Neural cell (in vitro differentiated cells): ENCODE measurements at regions not wholly inside any gene's neighbourhood (a gene's known extent, or its start where the extent isn't known, plus 50 kb on each side); places are given as distances from the start of the nearest gene placed in this dataset.
"Not testable (repeated sequence)": the region's sequence is repeated elsewhere in the genome, so short reads cannot be mapped to it uniquely, and the experiment has no call there.

ENCODE experiments used
- H2AFZ ChIP-seq: fragments of 200-600, 300-800 bp; sonication (generic), shearing (Covaris generic); 2 replicates; pipeline ENCODE4 v1.6.0; 2014; ENCODE audit warnings: low read depth, mild to moderate bottlenecking, antibody characterized with exemption, low read length, moderate library complexity
- H3F3A ChIP-seq: fragments of 200-600 bp; shearing (Covaris generic); 2 replicates; pipeline ENCODE4 v1.6.1; 2016; ENCODE audit warnings: mild to moderate bottlenecking, moderate library complexity, mixed read lengths, antibody characterized with exemption, low read length; ENCODE audit not compliant: insufficient read depth, poor library complexity, severe bottlenecking
- H3K27ac ChIP-seq: fragments of 200-600, 300-800 bp; sonication (generic), shearing (Covaris generic); 2 replicates; pipeline ENCODE4 v1.5.1; 2014; ENCODE audit warnings: mild to moderate bottlenecking, low read length, moderate library complexity
- H3K27me3 ChIP-seq: fragments of 300-800, 200-600 bp; sonication (generic), shearing (Covaris generic); 2 replicates; pipeline ENCODE4 v1.6.0; 2014; ENCODE audit warnings: mild to moderate bottlenecking, low read depth, low read length, moderate library complexity; ENCODE audit not compliant: insufficient read depth
- H3K36me3 ChIP-seq: fragments of 300-800, 200-600 bp; sonication (generic), shearing (Covaris generic); 2 replicates; pipeline ENCODE4 v1.5.1; 2014; ENCODE audit warnings: mild to moderate bottlenecking, antibody characterized with exemption, low read length, moderate library complexity; ENCODE audit not compliant: insufficient read depth
- H3K4me2 ChIP-seq: fragments of 300-800, 200-600 bp; sonication (generic), shearing (Covaris generic); 2 replicates; pipeline ENCODE4 v1.6.0; 2014; ENCODE audit warnings: mild to moderate bottlenecking, low read length
- H3K4me3 ChIP-seq: fragments of 300-800, 200-600 bp; sonication (generic), shearing (Covaris generic); 2 replicates; pipeline ENCODE4 v1.5.1; 2014; ENCODE audit warnings: mild to moderate bottlenecking, low read length, moderate library complexity
- H3K79me2 ChIP-seq: fragments of 200-600 bp; shearing (Covaris generic); replicated peaks from 2 replicates; pipeline ENCODE4 v1.6.0; 2014; ENCODE audit warnings: mild to moderate bottlenecking, low read length, moderate library complexity; ENCODE audit not compliant: insufficient read depth
- H3K9ac ChIP-seq: fragments of 300-800, 200-600 bp; sonication (generic), shearing (Covaris generic); 2 replicates; pipeline ENCODE4 v1.6.1; 2016; ENCODE audit warnings: mild to moderate bottlenecking, low read length, mixed read lengths
- H3K9me2 ChIP-seq: fragments of 200-600 bp; shearing (Covaris generic); 2 replicates; pipeline ENCODE4 v1.6.1; 2016; ENCODE audit warnings: mild to moderate bottlenecking, low read length, mixed read lengths; ENCODE audit not compliant: insufficient read depth
- H3K9me3 ChIP-seq: fragments of 200-600, 300-800 bp; sonication (generic), shearing (Covaris generic); 2 replicates; pipeline ENCODE4 v1.6.1; 2016; ENCODE audit warnings: mild to moderate bottlenecking, mixed run types, low read length, moderate library complexity, mixed read lengths
- H4K20me1 ChIP-seq: fragments of 200-600 bp; shearing (Covaris generic); 2 replicates; pipeline ENCODE4 v1.6.1; 2016; ENCODE audit warnings: mild to moderate bottlenecking, mixed run types; ENCODE audit not compliant: insufficient read depth
- EP300 ChIP-seq: fragments of 450-650 bp; conservative IDR thresholded peaks from 2 replicates; pipeline ENCODE4 v1.6.1; 2014; ENCODE audit warnings: antibody characterized with exemption, mild to moderate bottlenecking, moderate library complexity; ENCODE audit not compliant: poor library complexity, severe bottlenecking
- EZH2 ChIP-seq: fragments of 200-600, 300-800 bp; shearing (Covaris generic), sonication (generic); IDR thresholded peaks from 2 replicates; pipeline ENCODE4 v1.6.1; 2014; ENCODE audit warnings: antibody characterized with exemption, low read length, borderline replicate concordance, mild to moderate bottlenecking; ENCODE audit not compliant: insufficient read depth, poor library complexity, severe bottlenecking
- MXI1 ChIP-seq: fragments of 450-650 bp; conservative IDR thresholded peaks from 2 replicates; pipeline ENCODE4 v1.6.1; 2014; ENCODE audit warnings: antibody characterized with exemption, mild to moderate bottlenecking; ENCODE audit not compliant: poor library complexity, severe bottlenecking
- POLR2AphosphoS5 ChIP-seq: IDR thresholded peaks from 2 replicates; pipeline ENCODE4 v1.6.1; 2012
- RAD21 ChIP-seq: fragments of 450-650 bp; conservative IDR thresholded peaks from 2 replicates; pipeline ENCODE4 v1.6.1; 2014; ENCODE audit warnings: antibody characterized with exemption, mild to moderate bottlenecking, moderate library complexity
- REST ChIP-seq: IDR thresholded peaks from 2 replicates; pipeline ENCODE4 v1.6.1; 2012; ENCODE audit warnings: borderline replicate concordance
- SMC3 ChIP-seq: fragments of 450-650 bp; conservative IDR thresholded peaks from 2 replicates; pipeline ENCODE4 v1.6.1; 2014; ENCODE audit warnings: antibody characterized with exemption, mild to moderate bottlenecking, moderate library complexity; ENCODE audit not compliant: poor library complexity
- TAF1 ChIP-seq: IDR thresholded peaks from 2 replicates; pipeline ENCODE4 v1.6.1; 2012; ENCODE audit warnings: low read depth
- TF ChIP-seq, protein P1 (sequence below): fragments of 450-650 bp; IDR thresholded peaks from 2 replicates; pipeline ENCODE4 v1.5.1; 2014; ENCODE audit warnings: antibody characterized with exemption, mild to moderate bottlenecking, moderate library complexity; ENCODE audit not compliant: poor library complexity, severe bottlenecking

- no peak overlapping the region for H2AFZ ChIP-seq
- H3K4me2 ChIP-seq = no peak overlapping the region
- no peaks in the 10 kb centered on the region for H3K9me3 ChIP-seq
- no peaks in the 10 kb centered on the region for H3K36me3 ChIP-seq
- H3K27ac ChIP-seq = no peak overlapping the region
- H3K79me2 ChIP-seq = no peaks in the 10 kb centered on the region
- TF ChIP-seq EZH2 = no peak
- no peak for TF ChIP-seq EP300
- no peak for TF ChIP-seq RAD21
- TF ChIP-seq POLR2AphosphoS5 = no peak
- TF ChIP-seq, protein P1, sequence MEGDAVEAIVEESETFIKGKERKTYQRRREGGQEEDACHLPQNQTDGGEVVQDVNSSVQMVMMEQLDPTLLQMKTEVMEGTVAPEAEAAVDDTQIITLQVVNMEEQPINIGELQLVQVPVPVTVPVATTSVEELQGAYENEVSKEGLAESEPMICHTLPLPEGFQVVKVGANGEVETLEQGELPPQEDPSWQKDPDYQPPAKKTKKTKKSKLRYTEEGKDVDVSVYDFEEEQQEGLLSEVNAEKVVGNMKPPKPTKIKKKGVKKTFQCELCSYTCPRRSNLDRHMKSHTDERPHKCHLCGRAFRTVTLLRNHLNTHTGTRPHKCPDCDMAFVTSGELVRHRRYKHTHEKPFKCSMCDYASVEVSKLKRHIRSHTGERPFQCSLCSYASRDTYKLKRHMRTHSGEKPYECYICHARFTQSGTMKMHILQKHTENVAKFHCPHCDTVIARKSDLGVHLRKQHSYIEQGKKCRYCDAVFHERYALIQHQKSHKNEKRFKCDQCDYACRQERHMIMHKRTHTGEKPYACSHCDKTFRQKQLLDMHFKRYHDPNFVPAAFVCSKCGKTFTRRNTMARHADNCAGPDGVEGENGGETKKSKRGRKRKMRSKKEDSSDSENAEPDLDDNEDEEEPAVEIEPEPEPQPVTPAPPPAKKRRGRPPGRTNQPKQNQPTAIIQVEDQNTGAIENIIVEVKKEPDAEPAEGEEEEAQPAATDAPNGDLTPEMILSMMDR = no peak
- TF ChIP-seq REST = no peak
- TF ChIP-seq MXI1 = no peak
- TF ChIP-seq TAF1 = no peak
- no peak for TF ChIP-seq SMC3
- H3K9me2 ChIP-seq = no peaks in the 10 kb centered on the region
- H3F3A ChIP-seq = no peaks in the 10 kb centered on the region
- H3K9ac ChIP-seq = no peak overlapping the region
- no peak overlapping the region for H3K4me3 ChIP-seq
- H3K27me3 ChIP-seq = no peaks in the 10 kb centered on the region
- no peaks in the 10 kb centered on the region for H4K20me1 ChIP-seq
These were observed 548.2 kb upstream of the PFKP start for GRCh38 chr10:2519139-2519538.

DNA sequence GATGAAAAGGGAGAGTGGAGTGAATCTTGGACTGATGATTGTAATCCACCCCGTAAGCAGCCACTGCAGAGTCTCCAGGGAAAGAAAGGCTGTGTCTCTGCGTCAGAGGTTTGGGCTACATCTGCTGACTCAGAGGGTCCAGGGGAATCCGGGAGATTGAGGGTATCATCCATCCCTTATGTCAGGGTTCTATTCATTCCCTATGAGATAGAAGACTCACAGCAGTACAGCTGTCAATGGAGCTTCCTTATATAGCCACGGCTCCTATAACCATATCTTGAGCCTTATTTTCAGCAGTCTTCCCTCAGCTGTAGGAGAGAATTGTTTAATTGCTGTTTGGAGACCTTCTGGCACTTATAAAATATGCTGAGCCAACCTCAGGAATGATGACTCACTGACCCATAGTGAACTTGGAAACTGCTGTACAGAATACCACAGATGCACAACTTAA lies 558.2 kb upstream of the PFKP start:
- H3K4me3 ChIP-seq = no peak overlapping the region
- TF ChIP-seq, protein P1 = no peak
- TF ChIP-seq REST (no peak), EZH2 (no peak), SMC3 (no peak), TAF1 (no peak), POLR2AphosphoS5 (no peak), MXI1 (no peak), RAD21 (no peak), EP300 (no peak)
- H3K9ac ChIP-seq = no peak overlapping the region
- no peaks in the 10 kb centered on the region for H3K79me2 ChIP-seq
- H2AFZ ChIP-seq = no peak overlapping the region
- H3K4me2 ChIP-seq = no peak overlapping the region
- H4K20me1 ChIP-seq = no peaks in the 10 kb centered on the region
- H3K27ac ChIP-seq = no peak overlapping the region
- H3K36me3 ChIP-seq = no peaks in the 10 kb centered on the region
- no peaks in the 10 kb centered on the region for H3K9me2 ChIP-seq
- no peaks in the 10 kb centered on the region for H3F3A ChIP-seq
- no peaks in the 10 kb centered on the region for H3K27me3 ChIP-seq
- H3K9me3 ChIP-seq = no peaks in the 10 kb centered on the region

- not testable (repeated sequence) for H3K4me3 ChIP-seq, H3F3A ChIP-seq, H3K9me2 ChIP-seq, H3K9me3 ChIP-seq, H3K4me2 ChIP-seq, H3K9ac ChIP-seq, H3K79me2 ChIP-seq, H4K20me1 ChIP-seq, H3K27me3 ChIP-seq, H2AFZ ChIP-seq, H3K27ac ChIP-seq, H3K36me3 ChIP-seq
These were observed 565.9 kb upstream of the PFKP start for GRCh38 chr10:2501366-2501940.
